GM12873 (cell line): ENCODE measurements at regions not wholly inside any gene's neighbourhood (a gene's known extent, or its start where the extent isn't known, plus 50 kb on each side); places are given as distances from the start of the nearest gene placed in this dataset.

Source experiments
- CTCF ChIP-seq: IDR thresholded peaks from 2 replicates; pipeline ENCODE4 v1.5.1; 2012; ENCODE audit warnings: low read depth, mild to moderate bottlenecking, moderate library complexity, low read length, control low read depth; ENCODE audit not compliant: insufficient read depth; ENCODE audit errors: missing control alignments

GRCh38 chr6:170102582-170103481, 188.0 kb downstream of the DLL1 start:
- TF ChIP-seq CTCF, result no peak

- TF ChIP-seq CTCF, result no peak
These were observed 188.8 kb downstream of the DLL1 start for GRCh38 chr6:170102038-170102437.

GRCh38 chr6:170101281-170102035, 189.4 kb downstream of the DLL1 start:
- no peak for TF ChIP-seq CTCF

GRCh38 chr6:170100046-170100445, 190.8 kb downstream of the DLL1 start:
- TF ChIP-seq CTCF, result no peak

GRCh38 chr6:170099387-170099786, 191.5 kb downstream of the DLL1 start:
- TF ChIP-seq CTCF, result no peak

- no peak for TF ChIP-seq CTCF
These were observed 192.3 kb downstream of the DLL1 start for GRCh38 chr6:170098428-170099170.
